BJ (cell line): ENCODE measurements at regions not wholly inside any gene's neighbourhood (a gene's known extent, or its start where the extent isn't known, plus 50 kb on each side); places are given as distances from the start of the nearest gene placed in this dataset.

Source experiments
- CTCF ChIA-PET: fragments of 350-600 bp; formaldehyde crosslinking; extraction: SDS; loops from one replicate; lab custom pipeline; 2021; ENCODE audit warnings: antibody characterized with exemption, inconsistent platforms; lab: Yijun Ruan, JAX
- POLR2A ChIA-PET: fragments of 300-600 bp; sonication (Branson Sonifier 250); formaldehyde crosslinking; extraction: SDS; loops from one replicate; lab custom pipeline; 2021; ENCODE audit warnings: antibody characterized with exemption; lab: Charles Lee
- DNase-seq: peaks from one replicate; pipeline ENCODE4 v3.0.0-alpha.2; 2011; ENCODE audit warnings: low read depth
- H3K27me3 ChIP-seq: 2 replicates; pipeline ENCODE4 v1.6.0; 2011; ENCODE audit warnings: low read length; ENCODE audit not compliant: control insufficient read depth, insufficient read depth
- H3K36me3 ChIP-seq: 2 replicates; pipeline ENCODE4 v1.5.1; 2011; ENCODE audit warnings: low read length; ENCODE audit not compliant: control insufficient read depth, insufficient read depth
- H3K4me3 ChIP-seq: 2 replicates; pipeline ENCODE4 v1.5.1; 2011; ENCODE audit warnings: low read depth, mild to moderate bottlenecking, control low read depth, low read length
- TF ChIP-seq, protein P1 (sequence below): IDR thresholded peaks from 2 replicates; pipeline ENCODE4 v1.5.1; 2011; ENCODE audit warnings: low read depth, mild to moderate bottlenecking, control low read depth, inconsistent platforms, low read length, moderate library complexity; ENCODE audit not compliant: insufficient read depth

DNA sequence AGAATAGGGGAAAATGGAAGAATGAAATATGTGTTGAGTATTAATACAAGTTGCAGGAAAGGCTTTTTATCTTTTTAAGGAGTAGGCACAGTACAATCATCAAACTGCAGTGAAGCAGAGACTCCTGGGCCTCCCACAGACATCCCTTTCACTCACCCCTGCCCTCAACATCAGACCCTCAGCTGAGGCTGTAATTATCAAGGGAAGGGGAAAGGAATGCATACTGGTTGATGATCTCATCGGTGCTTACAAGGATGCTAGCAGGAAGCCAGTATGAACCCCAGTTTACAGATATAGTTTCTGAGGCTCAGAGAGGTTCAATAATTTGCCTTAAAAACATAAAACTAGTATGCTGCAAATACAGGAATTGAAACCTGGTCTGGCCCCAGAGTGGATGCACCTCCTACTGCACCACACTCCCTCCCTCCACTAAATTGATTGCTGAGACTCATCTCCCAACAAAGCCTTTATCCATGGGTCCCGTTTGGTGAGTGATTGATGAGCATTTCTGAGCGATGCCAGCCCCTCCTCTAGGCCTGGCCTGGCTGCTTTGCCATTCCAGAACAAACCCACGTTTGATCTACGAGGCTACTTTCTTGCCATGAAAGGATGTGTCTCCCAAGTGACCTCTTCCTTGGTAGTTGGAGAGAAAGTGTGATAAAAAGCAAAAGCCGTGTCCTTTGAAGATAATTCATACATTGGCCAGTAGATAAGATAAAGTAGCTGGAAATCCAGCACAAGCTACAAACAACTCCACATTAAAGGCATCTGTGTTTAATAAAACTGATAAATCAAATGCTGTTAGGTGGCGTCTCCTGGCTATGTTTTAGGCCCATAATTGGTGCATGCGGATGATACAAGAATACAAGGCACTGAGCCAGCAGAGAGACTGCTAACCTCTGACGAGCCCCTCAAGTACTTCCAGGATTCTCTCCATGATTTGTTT is 233.9 kb upstream of the CAMK1G start:
- no peaks in the 10 kb centered on the region for H3K36me3 ChIP-seq
- H3K27me3 ChIP-seq, result no peaks in the 10 kb centered on the region
- POLR2A ChIA-PET, result no interaction called here
- DNase-seq, result no peak
- CTCF ChIA-PET, result interaction anchor here (0.9 to 2.3 kb wide), 3 partner anchors 14 to 101 kb away, joined by 3 to 7 read pairs (median 3); no protein-coding TSS in a partner anchor
- TF ChIP-seq, protein P1, sequence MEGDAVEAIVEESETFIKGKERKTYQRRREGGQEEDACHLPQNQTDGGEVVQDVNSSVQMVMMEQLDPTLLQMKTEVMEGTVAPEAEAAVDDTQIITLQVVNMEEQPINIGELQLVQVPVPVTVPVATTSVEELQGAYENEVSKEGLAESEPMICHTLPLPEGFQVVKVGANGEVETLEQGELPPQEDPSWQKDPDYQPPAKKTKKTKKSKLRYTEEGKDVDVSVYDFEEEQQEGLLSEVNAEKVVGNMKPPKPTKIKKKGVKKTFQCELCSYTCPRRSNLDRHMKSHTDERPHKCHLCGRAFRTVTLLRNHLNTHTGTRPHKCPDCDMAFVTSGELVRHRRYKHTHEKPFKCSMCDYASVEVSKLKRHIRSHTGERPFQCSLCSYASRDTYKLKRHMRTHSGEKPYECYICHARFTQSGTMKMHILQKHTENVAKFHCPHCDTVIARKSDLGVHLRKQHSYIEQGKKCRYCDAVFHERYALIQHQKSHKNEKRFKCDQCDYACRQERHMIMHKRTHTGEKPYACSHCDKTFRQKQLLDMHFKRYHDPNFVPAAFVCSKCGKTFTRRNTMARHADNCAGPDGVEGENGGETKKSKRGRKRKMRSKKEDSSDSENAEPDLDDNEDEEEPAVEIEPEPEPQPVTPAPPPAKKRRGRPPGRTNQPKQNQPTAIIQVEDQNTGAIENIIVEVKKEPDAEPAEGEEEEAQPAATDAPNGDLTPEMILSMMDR, result no peak
- H3K4me3 ChIP-seq, result no peak overlapping the region

DNA sequence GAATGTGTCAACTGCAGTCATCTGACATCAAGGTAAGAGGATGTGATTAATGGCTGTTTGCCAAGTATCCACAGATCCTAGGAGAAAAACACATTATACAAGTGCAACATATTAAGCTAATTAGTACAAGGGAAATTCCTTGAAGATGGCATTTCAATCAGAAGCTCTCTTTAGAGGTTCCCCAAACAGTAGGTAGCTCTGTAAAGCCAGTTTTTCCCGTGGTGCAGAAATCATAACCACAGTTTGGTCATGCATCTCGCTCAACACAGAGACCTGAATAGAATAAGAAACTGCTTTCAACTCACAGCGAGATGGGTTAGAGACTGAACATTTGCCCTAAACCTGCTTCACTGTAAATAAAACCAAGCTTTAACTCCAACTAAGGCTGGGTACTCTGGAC is 230.5 kb upstream of the CAMK1G start:
- Histone ChIP-seq H3K36me3 (no peaks in the 10 kb centered on the region), H3K27me3 (no peaks in the 10 kb centered on the region), H3K4me3 (no peak overlapping the region)
- ChIA-PET POLR2A (no interaction called here), CTCF (interaction anchor here (0.6 to 5.0 kb wide), 15 partner anchors 10 to 214 kb away, joined by 3 to 35 read pairs (median 6); no protein-coding TSS in a partner anchor)
- TF ChIP-seq, protein P1, result no peak
- DNase-seq, result no peak

DNA sequence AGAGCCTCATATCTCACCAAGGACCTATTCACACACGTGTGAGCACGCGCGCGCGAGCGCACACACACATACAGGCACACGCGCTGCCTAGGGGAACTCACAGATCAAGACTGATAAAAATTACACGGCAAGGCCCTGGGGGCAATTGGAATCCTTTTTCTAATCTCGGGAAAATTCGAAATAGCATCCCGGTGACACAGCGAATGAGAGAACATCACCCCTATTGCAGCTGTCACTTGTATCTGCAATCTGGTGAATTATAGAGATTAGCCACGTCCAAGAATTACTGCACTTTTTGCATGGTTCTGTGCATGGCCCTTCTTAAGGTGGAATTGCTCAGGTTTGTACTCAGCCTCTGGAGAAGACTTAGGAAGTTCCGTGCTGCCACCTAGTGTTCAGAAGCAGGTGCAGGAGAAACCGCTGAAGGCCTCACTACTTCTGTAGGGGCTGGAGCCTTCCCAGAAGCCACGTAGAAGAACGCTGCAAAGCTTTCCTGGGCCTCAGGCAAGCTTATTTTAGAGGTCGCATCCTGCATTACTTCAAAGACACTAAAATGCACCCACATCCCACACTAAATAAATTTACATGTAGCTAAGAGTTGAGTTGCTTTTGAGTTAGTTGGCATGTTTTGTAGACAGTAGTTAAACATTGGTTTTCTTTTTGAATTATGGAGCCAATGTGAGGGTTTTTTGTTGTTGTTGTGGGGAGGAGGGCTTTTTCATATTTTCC is 229.2 kb upstream of the CAMK1G start:
- H3K36me3 ChIP-seq, result no peaks in the 10 kb centered on the region
- POLR2A ChIA-PET, result no interaction called here
- no peak overlapping the region for H3K4me3 ChIP-seq
- H3K27me3 ChIP-seq, result no peaks in the 10 kb centered on the region
- peak; percentile 31 for DNase-seq
- CTCF ChIA-PET, result interaction anchor here (0.6 to 5.0 kb wide), 29 partner anchors 9 to 779 kb away, joined by 3 to 35 read pairs (median 5); no protein-coding TSS in a partner anchor
- TF ChIP-seq, protein P1, result peak; percentile 95

DNA sequence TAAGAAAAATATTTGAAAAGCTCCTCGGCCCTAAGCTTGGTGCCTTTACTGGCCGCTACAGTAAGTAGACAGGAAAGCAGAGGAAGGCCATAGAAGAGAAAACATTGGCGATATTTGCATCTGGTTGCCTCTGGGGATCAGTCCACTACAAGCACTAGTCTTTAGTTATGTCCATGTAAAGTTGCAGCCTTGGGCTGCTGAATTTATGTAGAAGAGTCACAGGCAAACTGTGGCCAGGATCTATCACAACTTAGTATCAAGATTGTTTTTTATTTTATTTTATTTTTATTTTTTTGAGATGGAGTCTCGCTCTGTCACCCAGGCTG is 228.7 kb upstream of the CAMK1G start:
- CTCF ChIA-PET, result interaction anchor here (0.6 to 5.0 kb wide), 27 partner anchors 9 to 158 kb away, joined by 3 to 35 read pairs (median 5); no protein-coding TSS in a partner anchor
- TF ChIP-seq, protein P1, result no peak
- no peak overlapping the region for H3K4me3 ChIP-seq
- POLR2A ChIA-PET, result no interaction called here
- no peak for DNase-seq
- H3K36me3 ChIP-seq, result no peaks in the 10 kb centered on the region
- no peaks in the 10 kb centered on the region for H3K27me3 ChIP-seq

DNA sequence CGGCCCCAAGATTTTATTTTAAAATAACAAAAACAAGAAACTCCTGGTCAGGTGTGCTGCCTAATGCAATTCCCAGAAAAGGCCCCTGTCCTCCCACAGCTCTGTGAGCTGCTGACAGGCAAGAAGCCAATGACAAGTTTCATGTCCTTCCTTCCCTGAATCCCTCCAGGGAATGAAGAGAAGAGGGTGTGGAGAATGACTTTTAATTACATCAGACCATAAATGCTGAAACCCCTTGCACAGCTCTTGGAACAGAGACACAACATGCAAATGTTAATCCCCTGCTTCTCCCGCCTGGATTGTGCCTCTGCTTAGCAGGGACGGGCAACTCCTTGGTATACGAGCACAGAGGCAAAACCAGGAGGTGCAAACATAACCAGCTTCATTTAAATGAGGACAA is 228.1 kb upstream of the CAMK1G start:
- POLR2A ChIA-PET, result no interaction called here
- DNase-seq, result no peak
- Histone ChIP-seq H3K36me3 (no peaks in the 10 kb centered on the region), H3K27me3 (no peaks in the 10 kb centered on the region), H3K4me3 (no peak overlapping the region)
- TF ChIP-seq, protein P1, result no peak
- CTCF ChIA-PET, result interaction anchor here (0.9 to 5.0 kb wide), 10 partner anchors 9 to 106 kb away, joined by 3 to 27 read pairs (median 6); no protein-coding TSS in a partner anchor
